ENCODE measurements at regions not wholly inside any gene's neighbourhood (a gene's known extent, or its start where the extent isn't known, plus 50 kb on each side); places are given as distances from the start of the nearest gene placed in this dataset.

- Histone ChIP-seq H3K4me3 (ENCODE audit: low read length) (no peak overlapping the region), H3K27ac (ENCODE audit: low read depth, low read length) (no peak overlapping the region), H3K9ac (ENCODE audit: low read depth, low read length) (no peak overlapping the region), H3K27me3 (ENCODE audit: insufficient read depth, low read length) (no peaks in the 10 kb centered on the region), H3K4me1 (ENCODE audit: insufficient read depth, low read length) (no peaks in the 10 kb centered on the region), H3K36me3 (ENCODE audit: insufficient read depth, low read length) (peaks cover 12% of the 10 kb centered on the region), H3K9me3 (ENCODE audit: insufficient read depth, low read depth, low read length) (peaks cover 14% of the 10 kb centered on the region)
- WGBS, result 95% methylated on average over 22 of the region's 22 CpGs
These were observed 97.3 kb downstream of the CTTN start for GRCh38 chr11:70495351-70496310.

GRCh38 chr11:70496591-70497535 is 98.5 kb downstream of the CTTN start:
- no peaks in the 10 kb centered on the region for H3K4me1 ChIP-seq (ENCODE audit: insufficient read depth, low read length)
- H3K36me3 ChIP-seq (ENCODE audit: insufficient read depth, low read length), result peaks cover 2% of the 10 kb centered on the region; the same call in 1 of the 2 replicates
- H3K27me3 ChIP-seq (ENCODE audit: insufficient read depth, low read length), result no peaks in the 10 kb centered on the region
- H3K4me3 ChIP-seq (ENCODE audit: low read length), result no peak overlapping the region
- 84% methylated on average over 16 of the region's 16 CpGs for WGBS
- H3K9ac ChIP-seq (ENCODE audit: low read depth, low read length), result no peak overlapping the region
- H3K27ac ChIP-seq (ENCODE audit: low read depth, low read length), result no peak overlapping the region
- 0 out of 2 replicates have a peak, but pooled peaks cover 2% of the 10 kb centered on the region for H3K9me3 ChIP-seq (ENCODE audit: insufficient read depth, low read depth, low read length)

GRCh38 chr11:70497536-70498075 is 99.3 kb downstream of the CTTN start:
- H3K9ac ChIP-seq (ENCODE audit: low read depth, low read length), result no peak overlapping the region
- H3K36me3 ChIP-seq (ENCODE audit: insufficient read depth, low read length), result no peaks in the 10 kb centered on the region
- H3K9me3 ChIP-seq (ENCODE audit: insufficient read depth, low read depth, low read length), result no peaks in the 10 kb centered on the region
- no peak overlapping the region for H3K27ac ChIP-seq (ENCODE audit: low read depth, low read length)
- H3K27me3 ChIP-seq (ENCODE audit: insufficient read depth, low read length), result no peaks in the 10 kb centered on the region
- 88% methylated on average over 8 of the region's 8 CpGs for WGBS
- no peaks in the 10 kb centered on the region for H3K4me1 ChIP-seq (ENCODE audit: insufficient read depth, low read length)
- H3K4me3 ChIP-seq (ENCODE audit: low read length), result no peak overlapping the region

GRCh38 chr11:70498171-70498571 is 99.8 kb downstream of the CTTN start:
- H3K9ac ChIP-seq (ENCODE audit: low read depth, low read length), result no peak overlapping the region
- no peak overlapping the region for H3K27ac ChIP-seq (ENCODE audit: low read depth, low read length)
- no peaks in the 10 kb centered on the region for H3K36me3 ChIP-seq (ENCODE audit: insufficient read depth, low read length)
- H3K9me3 ChIP-seq (ENCODE audit: insufficient read depth, low read depth, low read length), result no peaks in the 10 kb centered on the region
- no peak overlapping the region for H3K4me3 ChIP-seq (ENCODE audit: low read length)
- no peaks in the 10 kb centered on the region for H3K27me3 ChIP-seq (ENCODE audit: insufficient read depth, low read length)
- no peaks in the 10 kb centered on the region for H3K4me1 ChIP-seq (ENCODE audit: insufficient read depth, low read length)
- WGBS, result 97% methylated on average over 7 of the region's 7 CpGs

GRCh38 chr11:70498976-70499801 is 100.9 kb downstream of the CTTN start:
- Histone ChIP-seq H3K27ac (ENCODE audit: low read depth, low read length) (no peak overlapping the region), H3K27me3 (ENCODE audit: insufficient read depth, low read length) (no peaks in the 10 kb centered on the region), H3K4me3 (ENCODE audit: low read length) (no peak overlapping the region), H3K9ac (ENCODE audit: low read depth, low read length) (no peak overlapping the region), H3K36me3 (ENCODE audit: insufficient read depth, low read length) (no peaks in the 10 kb centered on the region), H3K4me1 (ENCODE audit: insufficient read depth, low read length) (peaks cover 3% of the 10 kb centered on the region; the same call in 1 of the 2 replicates), H3K9me3 (ENCODE audit: insufficient read depth, low read depth, low read length) (no peaks in the 10 kb centered on the region)
- 94% methylated on average over 26 of the region's 26 CpGs for WGBS

DNA sequence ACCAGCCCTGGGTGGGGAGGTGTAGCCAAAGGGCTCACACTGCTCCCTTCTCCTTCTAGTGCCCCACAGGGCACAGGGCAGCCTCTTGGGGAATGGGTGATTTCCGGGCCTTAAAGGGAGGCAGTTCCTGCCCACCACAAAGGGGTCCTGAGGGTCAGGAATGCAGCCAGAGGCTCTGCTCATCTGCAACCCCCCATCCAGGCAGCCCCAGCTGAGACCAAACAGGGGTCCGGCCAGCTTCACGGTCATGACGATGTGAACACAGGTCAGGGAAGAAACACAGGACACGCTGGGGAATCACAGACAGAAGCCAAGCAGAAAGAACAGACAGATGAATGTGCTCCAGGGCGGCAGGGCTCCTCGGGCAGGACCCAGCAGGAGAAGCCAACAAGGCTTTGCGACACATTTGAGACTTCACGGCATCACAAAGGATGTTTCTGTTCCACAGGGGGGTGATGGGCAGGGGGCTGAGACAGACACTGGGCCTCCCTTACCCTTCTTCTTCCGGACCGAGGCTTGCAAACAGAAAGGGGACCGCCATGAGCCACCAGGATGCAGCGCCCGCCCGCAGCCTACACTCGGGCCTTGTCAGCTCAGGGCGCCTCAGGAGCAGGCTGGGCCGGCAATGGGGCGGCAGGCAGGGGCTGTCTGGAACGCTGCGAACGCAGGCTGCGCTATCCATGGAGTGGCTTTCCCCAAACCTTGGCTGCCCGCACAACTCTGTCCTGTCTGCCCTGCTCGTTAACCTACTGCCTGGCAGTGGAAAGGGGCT is 101.9 kb downstream of the CTTN start:
- H3K4me1 ChIP-seq (ENCODE audit: insufficient read depth, low read length), result peaks cover 3% of the 10 kb centered on the region; the same call in 1 of the 2 replicates
- no peak overlapping the region for H3K9ac ChIP-seq (ENCODE audit: low read depth, low read length)
- WGBS, result 89% methylated on average over 25 of the region's 25 CpGs
- no peak overlapping the region for H3K27ac ChIP-seq (ENCODE audit: low read depth, low read length)
- no peaks in the 10 kb centered on the region for H3K36me3 ChIP-seq (ENCODE audit: insufficient read depth, low read length)
- H3K9me3 ChIP-seq (ENCODE audit: insufficient read depth, low read depth, low read length), result no peaks in the 10 kb centered on the region
- H3K27me3 ChIP-seq (ENCODE audit: insufficient read depth, low read length), result no peaks in the 10 kb centered on the region
- H3K4me3 ChIP-seq (ENCODE audit: low read length), result no peak overlapping the region

- no peaks in the 10 kb centered on the region for H3K36me3 ChIP-seq (ENCODE audit: insufficient read depth, low read length)
- 92% methylated on average over 26 of the region's 26 CpGs for WGBS
- peaks cover 3% of the 10 kb centered on the region; the same call in 1 of the 2 replicates for H3K4me1 ChIP-seq (ENCODE audit: insufficient read depth, low read length)
- no peak overlapping the region for H3K27ac ChIP-seq (ENCODE audit: low read depth, low read length)
- no peaks in the 10 kb centered on the region for H3K27me3 ChIP-seq (ENCODE audit: insufficient read depth, low read length)
- H3K4me3 ChIP-seq (ENCODE audit: low read length), result no peak overlapping the region
- H3K9ac ChIP-seq (ENCODE audit: low read depth, low read length), result no peak overlapping the region
- no peaks in the 10 kb centered on the region for H3K9me3 ChIP-seq (ENCODE audit: insufficient read depth, low read depth, low read length)
These were observed 102.9 kb downstream of the CTTN start for GRCh38 chr11:70501051-70501901.

GRCh38 chr11:70501933-70502540 is 103.7 kb downstream of the CTTN start:
- Histone ChIP-seq H3K9me3 (ENCODE audit: insufficient read depth, low read depth, low read length) (no peaks in the 10 kb centered on the region), H3K27me3 (ENCODE audit: insufficient read depth, low read length) (no peaks in the 10 kb centered on the region), H3K4me3 (ENCODE audit: low read length) (no peak overlapping the region), H3K27ac (ENCODE audit: low read depth, low read length) (no peak overlapping the region), H3K36me3 (ENCODE audit: insufficient read depth, low read length) (no peaks in the 10 kb centered on the region), H3K9ac (ENCODE audit: low read depth, low read length) (no peak overlapping the region), H3K4me1 (ENCODE audit: insufficient read depth, low read length) (peaks cover 3% of the 10 kb centered on the region; the same call in 1 of the 2 replicates)
- WGBS, result 95% methylated on average over 18 of the region's 18 CpGs
